IPS DF 19.7 (cell line): ENCODE measurements at regions not wholly inside any gene's neighbourhood (a gene's known extent, or its start where the extent isn't known, plus 50 kb on each side); places are given as distances from the start of the nearest gene placed in this dataset.
"Not testable (repeated sequence)": the region's sequence is repeated elsewhere in the genome, so short reads cannot be mapped to it uniquely, and the experiment has no call there.

Experiments used
- DNase-seq: peaks from one replicate; pipeline ENCODE4 v3.0.0-alpha.2; 2013; ENCODE audit warnings: low read depth, low spot score

- DNase-seq, result no peak
These were observed 359.7 kb downstream of the ADAM29 start for GRCh38 chr4:175277816-175278215.

- DNase-seq, result no peak
These were observed 362.0 kb downstream of the ADAM29 start for GRCh38 chr4:175280153-175280552.

- no peak for DNase-seq
These were observed 363.7 kb downstream of the ADAM29 start for GRCh38 chr4:175281894-175282293.

- no peak for DNase-seq
These were observed 364.2 kb downstream of the ADAM29 start for GRCh38 chr4:175282407-175282806.

- DNase-seq, result no peak
These were observed 372.2 kb downstream of the ADAM29 start for GRCh38 chr4:175290401-175290800.

- no peak for DNase-seq
These were observed 379.9 kb downstream of the ADAM29 start for GRCh38 chr4:175297965-175298565.

- DNase-seq, result no peak
These were observed 388.3 kb downstream of the ADAM29 start for GRCh38 chr4:175306436-175306835.

- no peak for DNase-seq
These were observed 389.2 kb downstream of the ADAM29 start for GRCh38 chr4:175307326-175307725.

- DNase-seq, result no peak
These were observed 390.1 kb downstream of the ADAM29 start for GRCh38 chr4:175308236-175308635.

GRCh38 chr4:175309041-175309440 is 390.9 kb downstream of the ADAM29 start:
- DNase-seq, result no peak

- DNase-seq, result no peak
These were observed 407.1 kb downstream of the ADAM29 start for GRCh38 chr4:175325230-175325629.

GRCh38 chr4:175326796-175327195 is 408.6 kb downstream of the ADAM29 start:
- DNase-seq, result no peak

- no peak for DNase-seq
These were observed 412.1 kb downstream of the ADAM29 start for GRCh38 chr4:175330236-175330635.

- DNase-seq, result no peak
These were observed 412.5 kb downstream of the ADAM29 start for GRCh38 chr4:175330652-175331051.

- no peak for DNase-seq
These were observed 417.2 kb downstream of the ADAM29 start for GRCh38 chr4:175335331-175335730.

- not testable (repeated sequence) for DNase-seq
These were observed 418.4 kb downstream of the ADAM29 start for GRCh38 chr4:175336570-175336969.

GRCh38 chr4:175339100-175339707 is 421.0 kb downstream of the ADAM29 start:
- DNase-seq, result no peak

- no peak for DNase-seq
These were observed 423.1 kb downstream of the ADAM29 start for GRCh38 chr4:175341203-175341755.

- no peak for DNase-seq
These were observed 428.2 kb downstream of the ADAM29 start for GRCh38 chr4:175346376-175346775.

- no peak for DNase-seq
These were observed 432.1 kb downstream of the ADAM29 start for GRCh38 chr4:175350246-175350645.

GRCh38 chr4:175351473-175351872 is 433.3 kb downstream of the ADAM29 start:
- no peak for DNase-seq

- DNase-seq, result no peak
These were observed 443.0 kb downstream of the GPM6A start for GRCh38 chr4:175369087-175369486.

GRCh38 chr4:175371091-175371490 is 441.0 kb downstream of the GPM6A start:
- no peak for DNase-seq
